GM23338 (cell line): ENCODE measurements at regions not wholly inside any gene's neighbourhood (a gene's known extent, or its start where the extent isn't known, plus 50 kb on each side); places are given as distances from the start of the nearest gene placed in this dataset.

Experiments
- ATAC-seq: fragments of 200-7000 bp; cut with Tn5 transposase; 3 replicates; pipeline ENCODE4 v1.9.1; 2020
- DNase-seq: peaks from one replicate; pipeline ENCODE4 v3.0.0-alpha.2; 2015; ENCODE audit warnings: low spot score
- H2AFZ ChIP-seq: fragments of 200-600 bp; sonication (generic); 2 replicates; pipeline ENCODE4 v1.8.0; 2016; ENCODE audit warnings: antibody characterized with exemption, mild to moderate bottlenecking, moderate library complexity
- H3F3A ChIP-seq: fragments of 200-600 bp; sonication (generic); replicated peaks from 2 replicates; pipeline ENCODE4 v1.8.0; 2017; ENCODE audit warnings: antibody characterized with exemption, mixed run types, low read depth
- H3K27ac ChIP-seq: fragments of 200-600 bp; sonication (generic); 2 replicates; pipeline ENCODE4 v1.6.1; 2016; ENCODE audit warnings: low read depth
- H3K27me3 ChIP-seq: fragments of 200-600 bp; sonication (generic); 2 replicates; pipeline ENCODE4 v1.8.0; 2016; ENCODE audit warnings: mild to moderate bottlenecking, mixed run types, moderate library complexity; ENCODE audit not compliant: insufficient read depth
- H3K36me3 ChIP-seq: fragments of 200-600 bp; sonication (generic); 2 replicates; pipeline ENCODE4 v1.8.0; 2016; ENCODE audit warnings: mild to moderate bottlenecking; ENCODE audit not compliant: insufficient read depth
- H3K4me1 ChIP-seq: fragments of 200-600 bp; sonication (generic); 2 replicates; pipeline ENCODE4 v1.8.0; 2016; ENCODE audit warnings: mild to moderate bottlenecking, moderate library complexity; ENCODE audit not compliant: insufficient read depth
- H3K4me2 ChIP-seq: fragments of 200-600 bp; sonication (generic); 2 replicates; pipeline ENCODE4 v1.7.1; 2017; ENCODE audit warnings: mixed run types
- H3K4me3 ChIP-seq: fragments of 200-600 bp; sonication (generic); 2 replicates; pipeline ENCODE4 v1.6.1; 2016; ENCODE audit warnings: mixed run types
- H3K79me2 ChIP-seq: fragments of 200-600 bp; sonication (generic); replicated peaks from 2 replicates; pipeline ENCODE4 v1.8.0; 2017; ENCODE audit warnings: mild to moderate bottlenecking; ENCODE audit not compliant: insufficient read depth
- H3K9me2 ChIP-seq: fragments of 200-600 bp; sonication (generic); 2 replicates; pipeline ENCODE4 v1.8.0; 2017; ENCODE audit not compliant: insufficient read depth
- H4K20me1 ChIP-seq: fragments of 200-600 bp; sonication (generic); replicated peaks from 2 replicates; pipeline ENCODE4 v1.8.0; 2017; ENCODE audit warnings: mild to moderate bottlenecking; ENCODE audit not compliant: insufficient read depth
- H3K27ac Mint-ChIP-seq: 2 replicates; pipeline ENCODE4 v1.8.0; 2020; ENCODE audit warnings: inconsistent platforms, mild to moderate bottlenecking, moderate library complexity, mixed read lengths
- H3K27me3 Mint-ChIP-seq: 3 replicates; pipeline ENCODE4 v1.8.0; 2022; ENCODE audit warnings: low read depth, mild to moderate bottlenecking, moderate library complexity, mixed read lengths, inconsistent platforms; ENCODE audit not compliant: insufficient read depth, poor library complexity
- H3K36me3 Mint-ChIP-seq: 3 replicates; pipeline ENCODE4 v1.8.0; 2021; ENCODE audit warnings: low read depth, mild to moderate bottlenecking, inconsistent platforms, moderate library complexity, mixed read lengths
- H3K4me1 Mint-ChIP-seq: 3 replicates; pipeline ENCODE4 v1.8.0; 2020; ENCODE audit warnings: mild to moderate bottlenecking, inconsistent platforms, mixed read lengths
- H3K4me3 Mint-ChIP-seq: 3 replicates; pipeline ENCODE4 v1.8.0; 2021; ENCODE audit warnings: moderate library complexity, mild to moderate bottlenecking, inconsistent platforms, mixed read lengths
- H3K9me3 Mint-ChIP-seq: 3 replicates; pipeline ENCODE4 v1.8.0; 2020; ENCODE audit warnings: moderate library complexity, mild to moderate bottlenecking, inconsistent platforms, mixed read lengths
- CREB1 ChIP-seq: fragments of 250-450 bp; sonication (Bioruptor Pico); IDR thresholded peaks from 2 replicates; pipeline ENCODE4 v1.5.0; 2020; ENCODE audit warnings: low read depth, mild to moderate bottlenecking, moderate library complexity
- CTCF ChIP-seq, 2 experiments: fragments of 200-600 bp in 1 of 2; sonication (generic) in 1 of 2; conservative IDR thresholded peaks; 2 replicates each; pipeline versions ENCODE4 v1.5.1 to v1.6.1; 2016 to 2017; ENCODE audit warnings: antibody characterized with exemption in 2 of 2, low read depth in 2 of 2, mild to moderate bottlenecking in 2 of 2, moderate library complexity in 1 of 2
- ETS1 ChIP-seq: IDR thresholded peaks from 2 replicates; pipeline ENCODE4 v1.6.1; 2016; ENCODE audit warnings: antibody characterized with exemption
- EZH2 ChIP-seq: fragments of 200-600 bp; sonication (generic); IDR thresholded peaks from one replicate; pipeline ENCODE4 v1.8.0; 2017; ENCODE audit warnings: antibody characterized with exemption, mild to moderate bottlenecking, low read depth; ENCODE audit not compliant: unreplicated experiment
- EZH2phosphoT487 ChIP-seq: fragments of 200-600 bp; sonication (generic); IDR thresholded peaks from one replicate; pipeline ENCODE4 v1.8.1; 2018; ENCODE audit warnings: antibody characterized with exemption; ENCODE audit not compliant: unreplicated experiment
- JUNB ChIP-seq: IDR thresholded peaks from one replicate; pipeline ENCODE4 v1.6.1; 2016; ENCODE audit warnings: antibody characterized with exemption; ENCODE audit not compliant: unreplicated experiment
- NANOG ChIP-seq: IDR thresholded peaks from 2 replicates; pipeline ENCODE4 v1.6.1; 2016; ENCODE audit warnings: antibody characterized with exemption, borderline replicate concordance
- POLR2AphosphoS5 ChIP-seq: IDR thresholded peaks from 2 replicates; pipeline ENCODE4 v1.6.1; 2016; ENCODE audit warnings: antibody characterized with exemption, low read depth
- REST ChIP-seq: IDR thresholded peaks from one replicate; pipeline ENCODE4 v1.6.1; 2018; ENCODE audit warnings: antibody characterized with exemption; ENCODE audit not compliant: unreplicated experiment
- STAT1 ChIP-seq: IDR thresholded peaks from one replicate; pipeline ENCODE4 v1.6.1; 2016; ENCODE audit warnings: antibody characterized with exemption; ENCODE audit not compliant: unreplicated experiment
- ZNF114 ChIP-seq: fragments of 250-450 bp; sonication (Bioruptor Pico); IDR thresholded peaks from 2 replicates; pipeline ENCODE4 v1.5.0; 2020; ENCODE audit warnings: mild to moderate bottlenecking, moderate library complexity
- ZNF331 ChIP-seq: fragments of 250-450 bp; sonication (Bioruptor Pico); IDR thresholded peaks from 2 replicates; pipeline ENCODE4 v1.5.0; 2020; ENCODE audit warnings: low read depth, mild to moderate bottlenecking, moderate library complexity
- ZNF462 ChIP-seq: fragments of 250-450 bp; sonication (Bioruptor Pico); IDR thresholded peaks from 2 replicates; pipeline ENCODE4 v1.5.0; 2020; ENCODE audit warnings: mild to moderate bottlenecking, moderate library complexity

- H3K9me2 ChIP-seq, result peaks cover 5% of the 10 kb centered on the region; the same call in 1 of the 2 replicates
- no peak overlapping the region for H3K4me2 ChIP-seq
- H2AFZ ChIP-seq, result no peak overlapping the region
- TF ChIP-seq EZH2phosphoT487, result no peak
- TF ChIP-seq JUNB, result no peak
- TF ChIP-seq NANOG, result no peak
- no peak for TF ChIP-seq ZNF331 (CRISPR knock-in tag)
- TF ChIP-seq CTCF (conservative IDR thresholded peaks at IDR 0.05; ENCODE audit: low read depth in 2 of 2), result no peak
- no peak for TF ChIP-seq STAT1
- TF ChIP-seq ZNF114 (CRISPR knock-in tag), result no peak
- TF ChIP-seq REST, result no peak
- TF ChIP-seq POLR2AphosphoS5, result no peak
- TF ChIP-seq CREB1 (CRISPR knock-in tag), result no peak
- TF ChIP-seq ZNF462 (CRISPR knock-in tag), result no peak
- no peak for TF ChIP-seq EZH2
- TF ChIP-seq ETS1, result no peak
- no peaks in the 10 kb centered on the region for H3K79me2 ChIP-seq
- no peak overlapping the region for H3K4me3 ChIP-seq
- ATAC-seq, result no peak
- no peak overlapping the region for H3K4me3 Mint-ChIP-seq
- no peaks in the 10 kb centered on the region for H3K36me3 Mint-ChIP-seq
- H3F3A ChIP-seq, result no peaks in the 10 kb centered on the region
- no peaks in the 10 kb centered on the region for H3K36me3 ChIP-seq
- no peaks in the 10 kb centered on the region for H3K9me3 Mint-ChIP-seq
- no peaks in the 10 kb centered on the region for H3K27me3 Mint-ChIP-seq
- H4K20me1 ChIP-seq, result no peaks in the 10 kb centered on the region
- H3K27me3 ChIP-seq, result no peaks in the 10 kb centered on the region
- H3K4me1 ChIP-seq, result no peaks in the 10 kb centered on the region
- no peak for DNase-seq
- H3K4me1 Mint-ChIP-seq, result no peaks in the 10 kb centered on the region
- H3K27ac ChIP-seq, result no peak overlapping the region
- no peak overlapping the region for H3K27ac Mint-ChIP-seq
These were observed 228.3 kb upstream of the DEPDC1 start for GRCh38 chr1:68725001-68725752.
